ENCODE measurements at regions not wholly inside any gene's neighbourhood (a gene's known extent, or its start where the extent isn't known, plus 50 kb on each side); places are given as distances from the start of the nearest gene placed in this dataset.
"Not testable (repeated sequence)": the region's sequence is repeated elsewhere in the genome, so short reads cannot be mapped to it uniquely, and the experiment has no call there.

DNA sequence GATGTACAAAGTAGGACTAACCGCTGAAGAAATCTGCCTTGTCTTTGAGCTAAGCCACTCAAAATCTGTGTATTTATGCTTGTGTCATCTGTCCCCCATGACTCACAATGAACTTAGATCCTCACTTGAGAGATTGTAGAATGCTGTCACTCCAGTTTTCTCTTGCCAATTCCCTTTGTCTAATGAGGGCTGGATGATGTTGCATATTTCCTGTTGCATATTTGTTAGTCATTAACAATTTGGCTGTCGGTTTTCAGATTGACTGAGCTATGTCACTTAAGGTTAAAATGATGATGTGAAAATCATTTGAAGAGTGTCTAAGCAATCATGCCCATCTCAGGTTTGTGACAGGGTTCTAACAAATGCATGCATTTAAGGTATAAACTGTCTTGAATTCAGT is 481.7 kb downstream of the CDH10 start:
- no peak overlapping the region for H3K4me3 ChIP-seq
- 71 to 88% methylated on average over 1 to 2 of the region's 2 CpGs for WGBS, 2 donors (ENCODE audit: low coverage in 1 of 2)

GRCh38 chr5:24167806-24168205 is 477.0 kb downstream of the CDH10 start:
- no peaks in the 10 kb centered on the region for H3K4me1 ChIP-seq

More for the DNA sequence above, 481.7 kb downstream of the CDH10 start:
- Histone ChIP-seq H3K9me3 (no peaks in the 10 kb centered on the region), H3K27me3 (no peaks in the 10 kb centered on the region), H3K4me1 (no peaks in the 10 kb centered on the region), H3K36me3 (no peaks in the 10 kb centered on the region), H3K27ac (no peak overlapping the region)
- TF ChIP-seq CTCF (IDR thresholded peaks at IDR 0.05) (no peak), POLR2A (IDR thresholded peaks at IDR 0.05) (no peak), EP300 (IDR thresholded peaks at IDR 0.05) (no peak), POLR2AphosphoS5 (IDR thresholded peaks at IDR 0.05) (no peak)
- ATAC-seq: no peak

GRCh38 chr5:24170026-24170425 is 474.8 kb downstream of the CDH10 start:
- Histone ChIP-seq H3K9me3 (no peaks in the 10 kb centered on the region), H3K4me3 (no peak overlapping the region), H3K27ac (no peak overlapping the region), H3K4me1 (no peaks in the 10 kb centered on the region), H3K27me3 (no peaks in the 10 kb centered on the region), H3K36me3 (no peaks in the 10 kb centered on the region)
- WGBS, 2 donors (ENCODE audit: low coverage in 1 of 2): 97 to 100% methylated on average over 2 to 16 of the region's 16 CpGs
- TF ChIP-seq CTCF (IDR thresholded peaks at IDR 0.05) (no peak), POLR2AphosphoS5 (IDR thresholded peaks at IDR 0.05) (no peak), EP300 (IDR thresholded peaks at IDR 0.05) (no peak), POLR2A (IDR thresholded peaks at IDR 0.05) (no peak)
- no peak for ATAC-seq

More at GRCh38 chr5:24167806-24168205, 477.0 kb downstream of the CDH10 start:
- Histone ChIP-seq H3K27ac (no peak overlapping the region), H3K4me3 (no peak overlapping the region), H3K36me3 (no peaks in the 10 kb centered on the region), H3K27me3 (no peaks in the 10 kb centered on the region), H3K9me3 (no peaks in the 10 kb centered on the region)
- no peak for ATAC-seq
- TF ChIP-seq CTCF (IDR thresholded peaks at IDR 0.05): no peak
- no peak for TF ChIP-seq POLR2AphosphoS5 (IDR thresholded peaks at IDR 0.05)
- TF ChIP-seq EP300 (IDR thresholded peaks at IDR 0.05): no peak
- no peak for TF ChIP-seq POLR2A (IDR thresholded peaks at IDR 0.05)

DNA sequence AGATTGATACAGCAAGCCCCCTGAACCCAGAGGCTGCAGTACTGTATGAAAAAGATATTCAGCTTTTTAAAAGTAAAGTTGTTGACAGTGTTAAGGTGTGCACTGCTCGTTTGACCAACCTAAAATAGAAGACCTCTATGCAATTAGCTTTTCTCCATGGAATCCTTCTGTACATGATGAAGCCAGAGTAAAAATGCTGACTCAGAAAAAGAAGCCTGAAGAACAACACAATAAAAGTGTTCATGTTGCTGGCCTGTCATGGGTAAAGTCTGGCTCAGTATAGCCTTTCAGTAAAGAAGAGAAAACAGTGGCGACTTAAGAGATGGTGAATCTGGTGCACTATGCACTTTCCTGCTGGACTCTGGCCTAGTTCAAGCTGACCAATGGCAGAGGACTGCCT is 473.8 kb downstream of the CDH10 start:
- ATAC-seq, H3K4me3 ChIP-seq: not testable (repeated sequence)
- WGBS, 2 donors (ENCODE audit: low coverage in 1 of 2): 67 to 90% methylated on average over 2 of the region's 2 CpGs

GRCh38 chr5:24177821-24178220 is 467.0 kb downstream of the CDH10 start:
- TF ChIP-seq CTCF (IDR thresholded peaks at IDR 0.05) (no peak), POLR2AphosphoS5 (IDR thresholded peaks at IDR 0.05) (no peak), POLR2A (IDR thresholded peaks at IDR 0.05) (no peak), EP300 (IDR thresholded peaks at IDR 0.05) (no peak)
- Histone ChIP-seq H3K36me3 (no peaks in the 10 kb centered on the region), H3K27me3 (no peaks in the 10 kb centered on the region), H3K4me1 (no peaks in the 10 kb centered on the region), H3K4me3 (no peak overlapping the region), H3K9me3 (no peaks in the 10 kb centered on the region), H3K27ac (no peak overlapping the region)
- ATAC-seq: no peak
- WGBS, 2 donors (ENCODE audit: low coverage in 1 of 2): 75 to 78% methylated on average over 4 of the region's 4 CpGs

More for the DNA sequence above, 473.8 kb downstream of the CDH10 start:
- not testable (repeated sequence) for H3K27ac ChIP-seq, H3K27me3 ChIP-seq, H3K36me3 ChIP-seq, H3K9me3 ChIP-seq, H3K4me1 ChIP-seq

DNA sequence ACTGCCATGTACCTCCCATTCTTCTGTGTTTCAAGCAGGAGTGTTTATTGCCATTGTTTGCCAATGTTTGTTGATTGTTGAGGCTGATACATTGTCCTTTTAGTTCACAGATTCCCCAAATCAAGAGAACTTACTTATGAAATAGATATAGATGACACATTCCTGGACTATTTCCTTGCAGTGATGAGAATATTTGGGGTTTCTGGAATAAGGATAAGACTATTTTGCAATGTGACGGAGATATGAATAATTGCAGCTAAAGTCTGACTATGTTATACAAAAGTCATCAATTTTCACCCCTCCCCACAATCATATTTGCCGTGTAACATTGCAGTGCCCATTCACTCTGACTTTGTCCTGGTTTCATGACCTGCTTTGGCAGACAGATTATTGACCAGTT is 460.8 kb downstream of the CDH10 start:
- Histone ChIP-seq H3K27ac (no peak overlapping the region), H3K9me3 (no peaks in the 10 kb centered on the region), H3K36me3 (no peaks in the 10 kb centered on the region), H3K4me1 (no peaks in the 10 kb centered on the region), H3K27me3 (no peaks in the 10 kb centered on the region), H3K4me3 (no peak overlapping the region)
- 57 to 67% methylated on average over 1 to 2 of the region's 2 CpGs for WGBS, 2 donors (ENCODE audit: low coverage in 1 of 2)
- ATAC-seq: no peak
- TF ChIP-seq POLR2A (IDR thresholded peaks at IDR 0.05) (no peak), POLR2AphosphoS5 (IDR thresholded peaks at IDR 0.05) (no peak), EP300 (IDR thresholded peaks at IDR 0.05) (no peak), CTCF (IDR thresholded peaks at IDR 0.05) (no peak)

All from gastroesophageal sphincter (tissue), 4 donors.